ENCODE measurements at regions not wholly inside any gene's neighbourhood (a gene's known extent, or its start where the extent isn't known, plus 50 kb on each side); places are given as distances from the start of the nearest gene placed in this dataset.

DNA sequence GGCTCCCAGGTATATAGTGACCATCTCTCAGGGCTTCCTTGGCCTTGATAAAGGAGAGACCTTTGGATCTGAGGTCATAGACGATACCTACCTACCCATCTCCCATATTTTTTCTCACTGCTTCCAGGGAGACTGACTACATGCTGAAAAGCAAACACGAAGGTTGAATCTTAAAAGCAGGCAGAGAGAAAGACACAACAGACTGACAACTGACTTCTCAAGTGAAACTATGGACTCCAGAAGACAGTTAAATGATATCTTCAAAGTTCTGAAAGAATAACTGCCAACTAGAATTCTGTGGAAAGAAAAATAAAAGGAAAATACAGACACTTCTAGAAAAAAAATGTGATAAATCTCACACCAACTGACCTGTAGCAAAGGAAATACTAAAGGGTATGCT is 76.5 kb upstream of the HAAO start:
- Histone ChIP-seq H2AFZ (ENCODE audit: low read length) (no peak overlapping the region), H3K4me1 (ENCODE audit: insufficient read depth, low read length) (no peaks in the 10 kb centered on the region), H3K36me3 (ENCODE audit: insufficient read depth, low read length) (no peaks in the 10 kb centered on the region), H3K4me3 (ENCODE audit: insufficient read depth, low read length) (no peak overlapping the region), H3K27ac (ENCODE audit: low read depth, low read length) (no peak overlapping the region), H3K79me2 (ENCODE audit: insufficient read depth, low read length) (no peaks in the 10 kb centered on the region), H4K20me1 (ENCODE audit: insufficient read depth, low read length) (no peaks in the 10 kb centered on the region), H3K4me2 (ENCODE audit: insufficient read depth, low read length) (no peak overlapping the region), H3K27me3 (ENCODE audit: insufficient read depth, low read length) (no peaks in the 10 kb centered on the region), H3K9me3 (ENCODE audit: low read depth, low read length) (peaks cover 6% of the 10 kb centered on the region)
- TF ChIP-seq, protein P1, sequence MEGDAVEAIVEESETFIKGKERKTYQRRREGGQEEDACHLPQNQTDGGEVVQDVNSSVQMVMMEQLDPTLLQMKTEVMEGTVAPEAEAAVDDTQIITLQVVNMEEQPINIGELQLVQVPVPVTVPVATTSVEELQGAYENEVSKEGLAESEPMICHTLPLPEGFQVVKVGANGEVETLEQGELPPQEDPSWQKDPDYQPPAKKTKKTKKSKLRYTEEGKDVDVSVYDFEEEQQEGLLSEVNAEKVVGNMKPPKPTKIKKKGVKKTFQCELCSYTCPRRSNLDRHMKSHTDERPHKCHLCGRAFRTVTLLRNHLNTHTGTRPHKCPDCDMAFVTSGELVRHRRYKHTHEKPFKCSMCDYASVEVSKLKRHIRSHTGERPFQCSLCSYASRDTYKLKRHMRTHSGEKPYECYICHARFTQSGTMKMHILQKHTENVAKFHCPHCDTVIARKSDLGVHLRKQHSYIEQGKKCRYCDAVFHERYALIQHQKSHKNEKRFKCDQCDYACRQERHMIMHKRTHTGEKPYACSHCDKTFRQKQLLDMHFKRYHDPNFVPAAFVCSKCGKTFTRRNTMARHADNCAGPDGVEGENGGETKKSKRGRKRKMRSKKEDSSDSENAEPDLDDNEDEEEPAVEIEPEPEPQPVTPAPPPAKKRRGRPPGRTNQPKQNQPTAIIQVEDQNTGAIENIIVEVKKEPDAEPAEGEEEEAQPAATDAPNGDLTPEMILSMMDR (IDR thresholded peaks at IDR 0.05; ENCODE audit: extremely low read depth, low read depth, low read length) = no peak
- DNase-seq (ENCODE audit: insufficient read length, low spot score, missing footprints) = no peak

DNA sequence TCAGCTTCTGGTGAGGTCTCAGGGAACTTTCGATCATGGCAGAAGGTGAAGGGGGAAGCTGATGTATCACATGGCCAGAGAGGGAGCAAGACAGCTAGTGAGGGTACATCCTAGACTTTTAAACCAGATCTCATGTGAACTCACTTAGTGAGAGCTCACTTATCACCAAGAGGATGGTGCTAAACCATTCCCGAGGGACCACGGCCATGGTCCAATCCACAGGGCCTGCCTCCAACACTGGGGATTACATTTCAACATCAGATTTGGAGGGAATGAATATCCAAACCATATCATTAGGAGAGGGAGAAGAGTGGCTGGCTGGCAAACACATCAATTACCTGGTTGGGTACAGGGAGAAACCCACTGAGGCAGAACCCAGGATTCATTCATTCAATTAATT is 75.7 kb upstream of the HAAO start:
- H3K27ac ChIP-seq (ENCODE audit: low read depth, low read length) = no peak overlapping the region
- H3K9me3 ChIP-seq (ENCODE audit: low read depth, low read length) = peaks cover 6% of the 10 kb centered on the region
- H3K4me3 ChIP-seq (ENCODE audit: insufficient read depth, low read length) = no peak overlapping the region
- DNase-seq (ENCODE audit: insufficient read length, low spot score, missing footprints) = no peak
- no peak overlapping the region for H2AFZ ChIP-seq (ENCODE audit: low read length)
- TF ChIP-seq, protein P1 (IDR thresholded peaks at IDR 0.05; ENCODE audit: extremely low read depth, low read depth, low read length) = no peak
- H3K27me3 ChIP-seq (ENCODE audit: insufficient read depth, low read length) = no peaks in the 10 kb centered on the region
- no peak overlapping the region for H3K4me2 ChIP-seq (ENCODE audit: insufficient read depth, low read length)
- H4K20me1 ChIP-seq (ENCODE audit: insufficient read depth, low read length) = no peaks in the 10 kb centered on the region
- no peaks in the 10 kb centered on the region for H3K79me2 ChIP-seq (ENCODE audit: insufficient read depth, low read length)
- no peaks in the 10 kb centered on the region for H3K36me3 ChIP-seq (ENCODE audit: insufficient read depth, low read length)
- no peaks in the 10 kb centered on the region for H3K4me1 ChIP-seq (ENCODE audit: insufficient read depth, low read length)

GRCh38 chr2:42867093-42868065 is 75.0 kb upstream of the HAAO start:
- Histone ChIP-seq H4K20me1 (ENCODE audit: insufficient read depth, low read length) (no peaks in the 10 kb centered on the region), H3K36me3 (ENCODE audit: insufficient read depth, low read length) (no peaks in the 10 kb centered on the region), H3K27me3 (ENCODE audit: insufficient read depth, low read length) (no peaks in the 10 kb centered on the region), H2AFZ (ENCODE audit: low read length) (peak overlapping the region; percentile 80), H3K9me3 (ENCODE audit: low read depth, low read length) (peaks cover 6% of the 10 kb centered on the region), H3K4me2 (ENCODE audit: insufficient read depth, low read length) (no peak overlapping the region), H3K4me3 (ENCODE audit: insufficient read depth, low read length) (no peak overlapping the region), H3K79me2 (ENCODE audit: insufficient read depth, low read length) (no peaks in the 10 kb centered on the region), H3K27ac (ENCODE audit: low read depth, low read length) (no peak overlapping the region), H3K4me1 (ENCODE audit: insufficient read depth, low read length) (no peaks in the 10 kb centered on the region)
- TF ChIP-seq, protein P1 (IDR thresholded peaks at IDR 0.05; ENCODE audit: extremely low read depth, low read depth, low read length) = no peak
- DNase-seq (ENCODE audit: insufficient read length, low spot score, missing footprints) = no peak

Data from osteoblast (primary cell).